AG04450 (cell line): ENCODE measurements at regions not wholly inside any gene's neighbourhood (a gene's known extent, or its start where the extent isn't known, plus 50 kb on each side); places are given as distances from the start of the nearest gene placed in this dataset.

Experiments
- CTCF ChIA-PET: fragments of 300-600, 350-600 bp; formaldehyde crosslinking; extraction: SDS; loops from one replicate; lab custom pipeline; 2022; ENCODE audit warnings: antibody characterized with exemption, inconsistent platforms; lab: Charles Lee
- POLR2A ChIA-PET: fragments of 350-600 bp; formaldehyde crosslinking; extraction: SDS; loops from one replicate; lab custom pipeline; 2021; ENCODE audit warnings: antibody characterized with exemption, inconsistent platforms; lab: Yijun Ruan, JAX
- DNase-seq: peaks from one replicate; pipeline ENCODE4 v3.0.0-alpha.2; 2011; ENCODE audit warnings: low read depth, low spot score
- H3K27ac ChIP-seq: one replicate; pipeline ENCODE4 v1.5.1; 2012; ENCODE audit warnings: low read depth, low read length, control low read depth
- H3K27me3 ChIP-seq: one replicate; pipeline ENCODE4 v1.6.0; 2012; ENCODE audit warnings: low read length; ENCODE audit not compliant: control insufficient read depth, insufficient read depth
- H3K4me3 ChIP-seq: 2 replicates; pipeline ENCODE4 v1.5.1; 2011; ENCODE audit warnings: mild to moderate bottlenecking, low read depth, low read length, control low read depth
- H3K9me3 ChIP-seq: 2 replicates; pipeline ENCODE4 v1.5.1; 2012; ENCODE audit warnings: low read length; ENCODE audit not compliant: control insufficient read depth, insufficient read depth
- TF ChIP-seq, protein P1 (sequence below): IDR thresholded peaks from 2 replicates; pipeline ENCODE4 v1.5.1; 2011; ENCODE audit warnings: low read depth, low read length, control low read depth, inconsistent platforms

DNA sequence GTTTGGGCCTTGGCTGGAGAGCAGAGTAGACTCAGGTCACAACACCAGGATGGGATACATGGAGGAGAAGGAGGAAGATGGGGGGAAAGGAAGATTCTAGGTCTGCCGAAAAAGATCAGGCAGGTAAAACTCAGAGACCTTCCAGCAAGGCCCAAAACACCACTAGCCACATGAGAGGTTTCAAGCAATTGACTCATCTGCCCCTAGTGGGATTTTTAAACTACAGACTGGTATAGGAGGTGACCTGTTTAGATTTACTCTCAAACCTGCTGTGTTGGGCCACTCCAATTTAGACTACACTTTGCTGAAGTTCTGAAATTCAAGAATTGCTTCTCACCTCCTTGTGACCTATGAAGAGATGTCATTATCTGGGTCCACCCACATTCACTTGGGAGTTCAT lies 236.9 kb upstream of the SASH1 start:
- ChIA-PET CTCF (no interaction called here), POLR2A (no interaction called here)
- Histone ChIP-seq H3K27me3 (peaks cover 3% of the 10 kb centered on the region), H3K9me3 (no peaks in the 10 kb centered on the region), H3K4me3 (no peak overlapping the region), H3K27ac (no peak overlapping the region)
- no peak for DNase-seq
- TF ChIP-seq, protein P1, sequence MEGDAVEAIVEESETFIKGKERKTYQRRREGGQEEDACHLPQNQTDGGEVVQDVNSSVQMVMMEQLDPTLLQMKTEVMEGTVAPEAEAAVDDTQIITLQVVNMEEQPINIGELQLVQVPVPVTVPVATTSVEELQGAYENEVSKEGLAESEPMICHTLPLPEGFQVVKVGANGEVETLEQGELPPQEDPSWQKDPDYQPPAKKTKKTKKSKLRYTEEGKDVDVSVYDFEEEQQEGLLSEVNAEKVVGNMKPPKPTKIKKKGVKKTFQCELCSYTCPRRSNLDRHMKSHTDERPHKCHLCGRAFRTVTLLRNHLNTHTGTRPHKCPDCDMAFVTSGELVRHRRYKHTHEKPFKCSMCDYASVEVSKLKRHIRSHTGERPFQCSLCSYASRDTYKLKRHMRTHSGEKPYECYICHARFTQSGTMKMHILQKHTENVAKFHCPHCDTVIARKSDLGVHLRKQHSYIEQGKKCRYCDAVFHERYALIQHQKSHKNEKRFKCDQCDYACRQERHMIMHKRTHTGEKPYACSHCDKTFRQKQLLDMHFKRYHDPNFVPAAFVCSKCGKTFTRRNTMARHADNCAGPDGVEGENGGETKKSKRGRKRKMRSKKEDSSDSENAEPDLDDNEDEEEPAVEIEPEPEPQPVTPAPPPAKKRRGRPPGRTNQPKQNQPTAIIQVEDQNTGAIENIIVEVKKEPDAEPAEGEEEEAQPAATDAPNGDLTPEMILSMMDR, result no peak

GRCh38 chr6:148107911-148108310 lies 234.7 kb upstream of the SASH1 start:
- CTCF ChIA-PET, result no interaction called here
- TF ChIP-seq, protein P1, result no peak
- H3K27ac ChIP-seq, result no peak overlapping the region
- H3K9me3 ChIP-seq, result no peaks in the 10 kb centered on the region
- POLR2A ChIA-PET, result no interaction called here
- no peak overlapping the region for H3K4me3 ChIP-seq
- H3K27me3 ChIP-seq, result peaks cover 3% of the 10 kb centered on the region
- DNase-seq, result no peak

DNA sequence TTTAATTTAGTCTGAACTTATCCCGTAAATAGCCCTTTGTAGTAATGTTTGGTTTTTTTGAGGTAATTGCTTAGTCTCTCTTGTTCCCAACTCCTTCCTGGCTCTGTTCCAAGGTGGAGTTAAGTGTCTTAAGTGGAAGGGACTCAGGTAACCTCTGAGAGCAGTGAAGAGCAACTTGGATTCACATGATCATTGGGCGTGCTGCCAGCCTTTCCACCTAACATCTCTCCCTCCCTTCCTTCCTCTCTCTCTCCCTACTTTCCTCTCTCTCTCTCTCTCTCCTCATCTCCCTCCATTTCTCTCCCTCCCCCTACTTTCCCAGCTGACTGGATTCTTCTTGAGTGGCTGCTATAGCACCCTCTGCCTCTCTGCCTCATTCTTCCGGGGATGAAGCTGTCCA lies 232.9 kb upstream of the SASH1 start:
- POLR2A ChIA-PET, result no interaction called here
- no peak overlapping the region for H3K4me3 ChIP-seq
- no peaks in the 10 kb centered on the region for H3K9me3 ChIP-seq
- TF ChIP-seq, protein P1, result no peak
- no peaks in the 10 kb centered on the region for H3K27me3 ChIP-seq
- CTCF ChIA-PET, result no interaction called here
- no peak overlapping the region for H3K27ac ChIP-seq
- no peak for DNase-seq

DNA sequence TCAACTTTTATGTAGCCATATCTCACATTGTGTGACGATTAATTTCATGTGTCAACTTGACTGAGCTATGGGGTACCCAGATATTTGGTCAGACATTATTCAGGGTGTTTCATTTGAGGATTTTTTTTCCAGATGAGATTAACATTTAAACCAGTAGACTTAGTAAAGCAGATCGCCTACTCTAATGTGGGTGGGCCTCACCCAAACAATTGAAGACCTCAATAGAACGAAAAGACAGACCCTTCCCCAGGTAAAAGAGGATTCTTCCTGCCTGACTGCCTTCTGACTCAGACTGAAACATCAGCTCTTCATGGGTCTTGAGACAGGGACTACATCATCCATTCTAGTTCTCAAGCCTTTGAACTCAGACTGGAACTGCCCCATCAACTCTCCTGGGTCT lies 231.7 kb upstream of the SASH1 start:
- H3K27me3 ChIP-seq, result no peaks in the 10 kb centered on the region
- no peak for DNase-seq
- CTCF ChIA-PET, result interaction anchor here (1.1 kb wide), 1 partner anchor 34 kb away, joined by 3 read pairs; no protein-coding TSS in a partner anchor
- POLR2A ChIA-PET, result no interaction called here
- no peak overlapping the region for H3K27ac ChIP-seq
- no peak overlapping the region for H3K4me3 ChIP-seq
- H3K9me3 ChIP-seq, result no peaks in the 10 kb centered on the region
- TF ChIP-seq, protein P1, result no peak

- CTCF ChIA-PET, result no interaction called here
- DNase-seq, result no peak
These were observed 229.8 kb upstream of the SASH1 start for GRCh38 chr6:148112851-148113319.

More at GRCh38 chr6:148112851-148113319, 229.8 kb upstream of the SASH1 start:
- TF ChIP-seq, protein P1, result no peak
- H3K27me3 ChIP-seq, result no peaks in the 10 kb centered on the region
- POLR2A ChIA-PET, result no interaction called here
- no peaks in the 10 kb centered on the region for H3K9me3 ChIP-seq
- H3K27ac ChIP-seq, result no peak overlapping the region
- H3K4me3 ChIP-seq, result no peak overlapping the region
